ENCODE measurements at regions not wholly inside any gene's neighbourhood (a gene's known extent, or its start where the extent isn't known, plus 50 kb on each side); places are given as distances from the start of the nearest gene placed in this dataset.

- no peak for DNase-seq
Measured at GRCh38 chr6:80566361-80566760, 459.9 kb downstream of the BCKDHB start.

- no peak for DNase-seq
Measured at GRCh38 chr6:80553071-80553740, 446.7 kb downstream of the BCKDHB start.

DNA sequence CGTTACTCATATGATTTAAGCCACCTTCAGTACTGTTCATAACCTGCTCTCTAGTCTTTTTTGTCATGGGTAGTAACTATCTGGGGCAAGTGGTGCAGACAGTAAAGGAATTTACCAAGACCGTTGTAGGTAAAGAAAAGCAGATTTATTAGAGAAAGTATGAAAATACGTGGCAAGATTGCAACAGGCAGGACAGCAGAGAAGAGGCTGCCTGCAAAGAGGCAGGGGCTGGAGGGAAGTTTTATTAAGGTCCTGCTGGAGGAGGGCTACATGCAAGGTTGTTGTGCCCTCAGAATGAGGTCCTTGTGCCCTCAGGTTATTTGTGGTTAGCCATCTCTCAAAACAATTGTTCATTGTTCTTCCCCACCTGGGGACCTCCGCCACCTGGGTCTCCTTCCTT is 444.3 kb downstream of the BCKDHB start:
- DNase-seq: no peak

- no peak for DNase-seq
Measured at GRCh38 chr6:80550281-80550680, 443.8 kb downstream of the BCKDHB start.

GRCh38 chr6:80548532-80548931 is 442.1 kb downstream of the BCKDHB start:
- no peak for DNase-seq

GRCh38 chr6:80547827-80548226 is 441.4 kb downstream of the BCKDHB start:
- DNase-seq: no peak

- no peak for DNase-seq
Measured at GRCh38 chr6:80544976-80545722, 438.7 kb downstream of the BCKDHB start.

DNA sequence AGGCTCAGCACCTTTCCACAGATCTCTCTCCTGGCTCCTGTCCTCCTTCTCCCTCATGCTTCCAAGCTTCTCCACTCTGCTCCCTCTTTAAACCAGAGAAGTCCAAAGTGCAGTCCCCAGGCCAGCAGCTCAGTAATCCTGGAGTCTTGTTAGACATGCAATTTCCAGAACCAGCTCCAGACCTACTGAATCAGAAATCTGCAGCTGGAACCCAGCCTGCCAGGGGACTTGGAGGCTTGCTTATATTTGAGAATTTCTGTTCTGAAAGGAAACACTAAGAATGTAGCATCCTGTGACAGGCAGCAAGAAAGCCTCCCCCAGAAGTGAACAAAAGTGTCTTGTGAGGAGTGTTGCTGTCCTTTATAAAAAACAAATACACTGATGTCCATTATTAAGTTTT is 438.1 kb downstream of the BCKDHB start:
- DNase-seq: no peak

DNA sequence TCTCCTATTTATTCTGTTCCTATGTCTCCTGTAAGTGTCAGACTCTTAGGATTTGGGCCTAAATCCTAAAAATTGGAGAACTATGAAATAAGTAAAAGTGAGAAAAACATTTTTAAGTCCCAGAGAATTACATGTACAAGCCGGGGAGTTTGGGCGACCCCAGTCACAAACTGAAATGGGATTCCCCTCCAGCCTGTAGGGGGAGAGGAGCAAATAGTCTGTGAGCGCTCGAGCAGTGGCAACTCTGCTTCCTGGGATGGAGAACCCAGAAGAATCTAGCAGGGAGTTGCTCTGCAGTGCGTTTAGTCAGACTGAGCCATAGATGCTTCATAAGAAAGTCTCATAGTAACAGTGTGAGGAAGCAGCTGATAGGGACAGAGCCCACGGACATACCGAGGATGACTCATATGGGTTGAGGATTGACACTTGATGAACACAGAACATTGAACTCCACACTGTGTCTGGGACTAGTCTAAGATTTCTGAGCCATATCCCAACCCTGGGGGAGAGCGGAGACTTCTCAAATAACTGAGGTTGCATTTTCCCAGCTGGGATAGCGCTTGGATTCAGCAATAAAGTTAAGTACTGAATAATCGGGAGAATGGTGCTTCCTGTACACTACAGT is 437.2 kb downstream of the BCKDHB start:
- no peak for DNase-seq

DNA sequence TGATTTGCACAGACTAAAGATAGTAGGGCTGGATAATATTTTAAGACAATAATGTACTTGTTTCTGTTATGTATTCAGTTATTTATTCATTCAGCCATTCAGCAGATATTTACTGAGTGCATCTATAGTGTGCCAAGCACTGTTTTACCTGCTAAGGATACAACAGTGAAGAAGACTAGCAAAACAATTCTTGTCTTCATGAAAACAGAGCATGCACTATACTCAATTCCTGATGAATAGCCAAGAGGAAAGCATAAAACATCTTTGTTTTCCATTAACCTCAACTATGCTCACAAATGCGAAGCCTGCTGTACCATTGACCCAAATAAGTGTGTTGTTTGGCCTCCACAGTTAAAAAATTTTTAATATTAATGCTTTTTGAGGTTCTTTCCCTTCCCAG is 436.7 kb downstream of the BCKDHB start:
- DNase-seq: no peak

DNA sequence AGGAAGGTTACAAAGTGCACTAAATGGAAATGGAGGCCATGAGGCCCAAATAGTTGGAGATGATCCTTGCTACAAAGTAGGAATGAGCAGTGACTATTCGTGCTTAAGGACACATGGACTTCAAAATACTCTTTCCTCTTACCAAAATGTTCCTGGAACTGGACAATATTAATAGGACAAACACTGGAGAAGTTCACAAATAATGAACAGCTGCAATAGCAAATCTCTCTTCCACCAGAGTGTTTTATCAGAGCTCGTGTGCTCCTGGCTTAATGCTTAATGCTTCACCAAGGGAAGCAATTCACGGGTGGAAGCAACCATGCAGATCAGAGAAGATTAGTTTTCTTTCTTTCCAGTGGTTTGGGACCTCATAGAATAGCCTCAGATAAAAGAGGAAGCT is 435.4 kb downstream of the BCKDHB start:
- DNase-seq: no peak

DNA sequence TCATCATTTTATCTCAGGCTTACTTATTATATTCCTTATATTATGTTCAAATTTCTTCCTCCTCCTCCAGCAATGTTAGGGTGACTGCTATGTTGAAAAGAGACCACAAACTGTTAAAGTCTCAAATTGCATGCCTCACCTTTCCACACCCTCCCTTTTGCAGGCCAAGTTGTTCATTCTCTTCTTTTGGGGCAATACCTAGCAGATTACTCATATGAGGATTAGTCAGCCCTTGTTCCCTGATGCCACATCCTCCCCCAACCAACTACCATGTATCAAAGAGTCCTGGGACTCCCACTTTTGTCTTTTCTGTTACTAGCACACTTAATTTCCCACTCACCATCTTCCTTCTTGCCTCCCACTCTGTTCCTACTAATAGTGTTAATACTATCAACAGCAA is 434.7 kb downstream of the BCKDHB start:
- no peak for DNase-seq

GRCh38 chr6:80540700-80541099 is 434.2 kb downstream of the BCKDHB start:
- no peak for DNase-seq

DNA sequence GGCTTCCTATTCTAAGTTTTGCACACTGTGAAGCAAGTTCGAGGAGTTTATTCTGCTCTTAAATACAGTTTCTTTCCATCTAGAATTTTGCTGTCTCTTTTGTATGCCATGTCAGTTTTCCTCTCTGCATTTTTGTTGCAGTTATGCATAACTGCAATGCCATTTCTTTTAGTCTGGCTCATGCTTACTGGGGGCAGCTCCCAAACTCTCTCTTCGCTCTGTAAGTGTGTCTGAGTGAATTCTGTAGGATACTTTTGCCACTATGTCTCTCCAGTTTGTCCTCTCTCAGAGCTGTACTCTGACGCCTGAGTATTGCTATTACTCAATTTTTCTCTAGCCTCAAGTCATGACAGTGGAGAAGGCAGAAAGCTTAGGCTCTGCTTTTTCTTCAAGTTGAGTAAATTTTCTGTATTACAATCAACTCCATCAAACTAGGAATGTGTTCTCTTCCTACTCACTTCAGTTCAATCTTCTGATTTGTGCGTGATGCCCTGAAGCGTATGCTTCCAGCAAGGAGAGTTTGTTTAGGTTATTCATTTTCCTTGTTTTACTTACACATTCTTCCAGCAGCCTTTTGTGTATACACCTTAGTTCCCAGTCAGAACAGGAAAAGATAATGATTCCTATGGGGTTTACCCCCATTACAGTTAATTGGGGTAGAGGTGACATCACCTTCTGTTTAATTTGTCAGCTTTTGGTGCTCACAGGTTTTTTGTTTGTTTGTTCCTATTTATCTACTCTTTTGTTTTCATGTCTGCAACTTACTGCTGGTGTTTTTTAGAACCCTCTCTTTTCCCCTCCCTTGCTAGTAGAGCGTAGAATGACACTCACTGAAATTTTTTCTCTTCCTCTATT is 430.9 kb downstream of the BCKDHB start:
- no peak for DNase-seq

DNA sequence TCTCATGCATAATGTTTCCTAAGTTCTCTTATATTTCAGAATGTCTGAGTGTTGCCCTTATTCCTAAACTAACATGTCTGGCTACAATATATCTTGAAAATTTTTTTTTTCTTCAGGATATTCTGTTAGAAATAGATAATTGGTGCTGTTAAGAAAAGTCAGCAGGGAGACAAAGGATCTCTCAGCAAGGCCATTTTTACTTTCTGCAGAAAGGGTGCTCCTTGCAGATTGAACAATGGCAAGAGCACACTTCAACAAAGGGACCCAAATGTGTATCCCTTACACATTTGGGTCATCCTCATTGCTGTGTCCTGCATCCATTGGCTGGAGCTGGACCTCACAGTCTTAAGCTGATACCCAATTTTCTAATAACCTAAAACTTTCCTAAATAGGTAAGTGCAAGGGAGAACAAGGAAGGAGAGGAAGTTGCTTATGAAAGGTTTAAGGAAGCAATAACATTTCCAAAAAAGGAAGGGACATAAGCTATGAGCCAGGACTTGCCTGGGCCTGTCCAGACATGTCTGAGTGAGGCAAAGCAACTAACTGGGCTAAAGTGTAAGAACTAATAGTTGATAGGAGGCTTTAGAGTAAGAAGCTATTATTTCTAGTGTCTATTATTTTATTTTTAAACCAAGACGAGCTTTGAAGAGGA is 429.6 kb downstream of the BCKDHB start:
- DNase-seq: no peak

GRCh38 chr6:80531681-80532619 is 425.5 kb downstream of the BCKDHB start:
- DNase-seq: no peak

- no peak for DNase-seq
Measured at GRCh38 chr6:80530103-80530502, 423.6 kb downstream of the BCKDHB start.

DNA sequence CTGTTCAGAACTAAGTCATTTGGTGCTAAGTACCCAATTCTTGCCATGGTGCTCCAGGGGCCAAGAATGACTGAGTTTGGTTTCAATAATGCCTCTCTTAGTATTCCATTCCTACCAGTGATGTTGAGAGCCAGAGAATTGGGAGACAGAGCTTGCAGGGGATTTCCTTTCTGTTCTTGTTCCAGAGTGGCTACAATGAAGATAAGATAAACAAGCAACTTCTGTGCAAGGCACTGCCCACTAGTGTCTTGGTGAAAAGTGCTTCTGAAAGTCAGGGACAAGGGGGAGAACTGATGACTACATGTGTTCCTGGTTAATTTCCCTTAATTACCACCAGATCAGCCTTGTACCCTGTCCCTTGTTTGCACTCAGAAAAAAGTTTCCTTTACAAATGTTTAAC is 421.6 kb downstream of the BCKDHB start:
- no peak for DNase-seq

- DNase-seq: no peak
Measured at GRCh38 chr6:80527552-80528052, 421.1 kb downstream of the BCKDHB start.

- DNase-seq: peak in 1 of 58 donors; percentile 1
Measured at GRCh38 chr6:80523531-80523997, 417.1 kb downstream of the BCKDHB start.

All from anterior cingulate cortex (tissue), 58 donors.